GM21576 (cell line): ENCODE measurements at regions not wholly inside any gene's neighbourhood (a gene's known extent, or its start where the extent isn't known, plus 50 kb on each side); places are given as distances from the start of the nearest gene placed in this dataset.

ENCODE experiments used
- ATAC-seq: cut with Tn5 transposase; IDR thresholded peaks from one replicate; pipeline ENCODE4 v1.9.1; 2021; ENCODE audit warnings: mild to moderate bottlenecking, moderate library complexity; ENCODE audit not compliant: unreplicated experiment

DNA sequence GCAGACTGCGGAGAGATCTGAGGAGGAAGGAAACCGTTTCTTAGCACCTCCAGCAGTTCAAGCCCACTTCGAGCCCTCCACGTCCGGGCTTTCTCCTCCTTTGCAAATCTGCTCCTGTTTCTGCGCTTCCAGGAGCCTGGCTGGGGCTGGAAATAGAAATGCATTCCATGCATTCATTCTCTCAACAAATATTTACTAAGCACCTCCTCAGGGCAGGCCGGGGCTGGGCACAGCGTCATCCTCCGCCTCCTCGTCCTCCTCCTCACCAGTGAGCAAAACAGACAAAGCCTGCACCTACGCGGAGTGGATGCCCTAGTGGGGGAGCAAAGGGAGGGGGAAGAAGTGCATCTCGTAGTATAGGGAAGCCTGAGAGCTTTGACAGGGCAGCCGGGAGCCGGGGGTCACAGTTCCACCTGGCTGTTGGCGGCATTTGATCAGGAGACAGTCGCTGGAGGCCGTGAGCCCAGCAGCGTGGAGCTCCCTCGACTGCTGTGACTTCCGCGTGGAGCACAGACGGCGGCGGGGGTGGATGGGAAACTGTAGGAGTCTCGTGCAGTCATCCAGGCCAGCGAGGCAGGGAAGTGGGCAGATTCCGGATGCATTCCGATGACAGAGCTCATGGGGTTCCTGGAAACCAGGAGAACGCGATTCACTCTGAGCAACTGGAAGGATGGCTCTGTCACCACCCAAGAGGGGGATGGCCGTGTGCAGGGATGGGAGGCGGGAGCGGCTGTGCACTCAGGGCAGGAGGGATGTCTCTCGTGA is 93.5 kb downstream of the SIK1 start:
- no peak for ATAC-seq

DNA sequence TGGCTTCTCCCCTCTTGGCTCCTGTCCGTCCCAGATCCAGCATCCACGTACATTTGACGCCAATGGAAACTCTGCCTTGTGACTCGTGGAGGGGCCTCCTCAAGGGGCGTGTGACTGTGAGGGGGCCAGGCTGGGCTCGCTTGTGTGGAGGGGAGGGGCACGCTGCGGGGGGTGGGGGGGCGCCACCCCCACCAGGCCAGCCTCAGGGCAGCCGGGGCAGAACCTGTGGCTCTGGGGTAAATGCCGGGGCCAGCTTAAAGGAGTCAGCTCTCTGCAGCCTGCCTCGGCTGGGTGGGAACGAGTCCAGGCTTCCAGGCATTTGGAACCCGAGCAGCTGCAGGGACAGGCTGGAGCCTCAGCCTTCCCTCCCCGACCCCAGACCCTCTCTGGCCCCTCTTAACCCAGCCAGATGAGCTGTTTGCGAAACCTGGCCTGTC is 94.1 kb downstream of the SIK1 start:
- ATAC-seq, result no peak

DNA sequence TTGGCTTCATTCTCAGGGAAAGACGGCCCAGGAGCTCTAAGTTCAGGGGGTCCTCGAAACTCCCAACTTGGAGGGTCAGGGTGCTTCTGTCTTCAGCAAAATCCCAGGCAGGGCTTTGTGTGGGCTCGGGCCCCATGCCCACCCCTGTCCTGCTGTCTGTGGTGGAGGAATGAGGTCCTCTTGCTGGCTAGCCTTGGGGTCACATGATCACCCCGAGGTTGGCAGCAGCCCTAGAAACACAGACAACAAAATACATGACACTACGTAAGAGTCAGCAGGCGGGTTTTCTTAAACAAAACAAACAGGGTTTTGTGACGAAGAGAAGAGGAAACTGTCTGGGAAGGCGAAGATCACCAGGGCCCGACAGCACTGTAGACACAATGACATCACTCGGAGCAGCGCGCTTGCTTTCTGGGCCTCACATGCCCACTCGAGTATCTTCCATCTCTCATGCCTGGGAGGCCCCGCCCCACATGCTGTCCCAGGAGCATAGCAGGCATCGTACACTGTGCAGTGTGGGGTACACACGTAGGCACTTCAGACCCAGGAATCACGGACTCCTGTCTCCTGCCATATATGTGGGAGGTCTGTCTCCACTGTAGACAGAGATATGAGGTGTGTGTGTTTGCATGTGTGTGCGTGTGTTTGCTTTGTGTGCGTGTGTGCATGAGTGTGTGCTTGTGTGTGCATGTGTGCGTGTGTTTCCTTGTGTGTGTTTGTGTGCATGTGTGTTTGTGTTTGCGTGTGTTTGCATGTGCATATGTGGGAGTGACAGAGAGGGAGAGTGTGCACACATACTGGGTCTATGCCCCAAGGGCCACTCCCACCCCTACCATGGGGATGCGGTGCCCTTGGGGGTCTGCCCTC is 94.7 kb downstream of the SIK1 start:
- ATAC-seq, result no peak

GRCh38 chr21:43331111-43331961 is 95.6 kb downstream of the SIK1 start:
- no peak for ATAC-seq

DNA sequence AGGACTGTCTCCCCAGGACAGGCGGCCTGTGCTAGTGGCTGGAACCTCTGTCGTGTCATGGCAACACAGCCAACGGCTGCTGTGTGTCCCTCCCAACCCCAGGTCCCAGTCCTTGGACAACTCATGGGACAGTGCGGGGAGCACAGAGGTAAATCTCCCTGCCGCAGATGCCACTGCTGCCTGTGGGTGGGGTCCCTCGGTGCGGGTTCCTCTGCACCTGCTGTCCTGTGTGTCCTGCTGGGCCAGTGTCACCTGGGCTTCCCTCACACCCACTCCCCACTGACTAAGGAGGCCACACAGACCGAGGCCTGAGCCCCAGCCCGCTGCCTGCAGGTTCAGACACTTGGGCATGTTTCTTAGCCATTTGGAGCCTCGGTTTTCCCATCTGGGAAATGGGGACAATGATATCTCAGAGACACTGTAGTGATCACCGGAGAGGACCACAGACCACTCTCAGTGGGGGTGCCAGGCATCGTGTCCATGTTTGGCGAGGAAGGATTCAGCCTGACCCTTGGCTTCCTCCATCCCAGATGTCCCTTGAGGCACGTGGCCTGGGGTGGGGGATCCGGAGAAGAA is 96.5 kb downstream of the SIK1 start:
- ATAC-seq, result no peak

DNA sequence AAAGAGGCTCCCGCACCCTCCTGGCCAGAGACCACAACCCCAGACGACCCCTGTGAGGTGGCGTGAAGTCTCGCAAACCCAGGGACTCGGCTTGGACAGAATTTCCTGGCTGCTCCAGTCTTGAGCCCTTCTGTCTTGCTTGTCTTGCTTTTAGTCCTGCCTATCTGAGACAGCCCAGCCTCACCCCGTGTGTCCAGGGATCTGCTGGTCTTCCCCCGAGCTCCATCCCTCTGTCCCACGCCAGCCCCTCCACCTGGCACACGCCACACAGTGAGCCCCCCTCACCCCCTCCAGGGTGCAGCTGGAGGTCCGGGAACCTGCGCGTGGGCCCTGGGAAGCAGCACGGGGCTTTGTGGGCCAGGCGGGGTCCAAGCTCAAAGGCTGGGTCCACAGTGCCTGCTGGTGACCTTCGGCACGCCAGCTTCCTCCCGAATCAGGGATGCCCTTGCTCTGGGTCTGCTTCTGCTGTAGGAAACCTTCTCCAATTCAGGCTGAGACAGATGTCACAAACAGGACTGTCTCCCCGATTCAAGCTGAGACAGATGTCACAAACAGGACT is 97.1 kb downstream of the SIK1 start:
- no peak for ATAC-seq

- ATAC-seq, result no peak
Observed at GRCh38 chr21:43328958-43329691, 97.8 kb downstream of the SIK1 start.

DNA sequence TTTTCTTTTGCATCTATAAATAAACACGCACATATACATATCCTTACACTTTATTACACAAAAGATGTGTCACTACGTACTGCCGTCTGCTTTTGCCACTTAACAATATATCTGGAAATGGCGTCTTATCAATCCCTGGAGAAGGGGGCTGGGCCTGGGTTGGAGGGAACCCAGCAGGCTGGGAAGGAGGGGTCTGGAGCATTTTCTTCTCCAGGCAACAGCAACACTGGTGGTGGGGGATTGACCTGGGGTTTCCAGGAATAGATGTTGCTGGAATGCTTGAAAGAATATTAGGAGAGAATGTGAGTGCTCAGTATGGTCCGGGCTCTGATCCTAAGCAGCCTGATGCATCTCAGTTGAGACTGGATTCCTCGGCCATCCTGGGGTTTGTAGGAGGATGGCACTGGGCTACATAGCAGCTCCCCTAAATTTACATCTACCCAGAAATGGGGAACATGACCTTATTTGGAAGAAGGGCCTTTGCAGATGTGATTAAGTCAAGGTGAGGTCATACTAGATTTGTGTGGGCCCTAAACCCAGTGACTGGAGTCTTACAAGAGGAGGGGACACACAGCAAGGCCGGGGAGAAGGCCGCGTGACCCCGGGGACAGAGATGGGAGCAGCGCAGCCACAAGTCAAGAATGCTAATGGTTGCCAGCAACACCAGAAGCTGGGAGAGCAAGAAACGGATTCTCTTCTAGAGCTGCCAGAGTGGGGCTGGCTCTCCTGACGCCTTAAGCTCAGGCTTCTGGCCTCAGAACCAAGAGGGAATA is 98.6 kb downstream of the SIK1 start:
- no peak for ATAC-seq

- ATAC-seq, result no peak
Observed at GRCh38 chr21:43325968-43326715, 100.8 kb downstream of the SIK1 start.

GRCh38 chr21:43325036-43325435 is 101.9 kb downstream of the SIK1 start:
- no peak for ATAC-seq

- ATAC-seq, result no peak
Observed at GRCh38 chr21:43324596-43324995, 102.3 kb downstream of the SIK1 start.

- ATAC-seq, result no peak
Observed at GRCh38 chr21:43323244-43324005, 103.5 kb downstream of the SIK1 start.

DNA sequence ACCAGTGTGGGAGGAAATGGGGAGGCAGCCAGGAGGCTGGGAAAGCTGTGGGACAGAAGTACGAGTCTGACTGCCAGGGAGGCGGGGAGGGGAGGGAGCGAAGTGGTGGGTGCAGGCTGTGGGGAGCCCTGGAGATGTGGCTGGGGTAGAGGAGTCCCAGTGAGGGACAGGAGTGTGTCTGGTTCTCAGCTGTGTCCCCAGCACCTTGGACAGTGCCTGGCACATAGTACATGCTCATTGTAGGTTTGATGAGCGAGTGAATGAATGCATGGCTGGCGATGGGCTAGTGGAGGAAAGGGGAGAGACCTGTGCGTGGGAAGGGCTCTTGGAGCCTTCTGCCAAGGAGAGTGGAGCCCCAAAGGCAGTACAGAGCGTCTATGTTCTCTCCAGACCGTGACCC is 104.1 kb downstream of the SIK1 start:
- ATAC-seq, result no peak

DNA sequence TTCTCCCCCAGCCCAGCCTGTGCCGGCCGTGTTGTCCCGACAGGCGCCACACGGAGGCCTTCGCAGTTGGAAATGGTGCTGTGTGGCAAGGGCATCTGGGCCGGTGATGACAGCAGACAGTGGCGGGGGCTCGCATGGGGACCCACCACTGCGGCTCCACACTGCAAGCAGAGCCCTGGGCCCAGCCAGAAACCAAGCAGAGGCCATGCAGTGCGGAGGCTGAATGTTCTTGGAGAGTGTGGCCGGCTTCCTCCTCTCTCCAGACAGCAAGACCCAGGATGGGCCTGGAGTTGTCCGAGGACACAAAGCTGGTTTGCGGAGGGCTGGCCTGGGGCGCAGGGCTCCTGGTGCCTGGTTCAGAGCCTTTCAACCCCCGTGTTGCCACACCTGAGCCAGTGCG is 104.6 kb downstream of the SIK1 start:
- ATAC-seq, result no peak

DNA sequence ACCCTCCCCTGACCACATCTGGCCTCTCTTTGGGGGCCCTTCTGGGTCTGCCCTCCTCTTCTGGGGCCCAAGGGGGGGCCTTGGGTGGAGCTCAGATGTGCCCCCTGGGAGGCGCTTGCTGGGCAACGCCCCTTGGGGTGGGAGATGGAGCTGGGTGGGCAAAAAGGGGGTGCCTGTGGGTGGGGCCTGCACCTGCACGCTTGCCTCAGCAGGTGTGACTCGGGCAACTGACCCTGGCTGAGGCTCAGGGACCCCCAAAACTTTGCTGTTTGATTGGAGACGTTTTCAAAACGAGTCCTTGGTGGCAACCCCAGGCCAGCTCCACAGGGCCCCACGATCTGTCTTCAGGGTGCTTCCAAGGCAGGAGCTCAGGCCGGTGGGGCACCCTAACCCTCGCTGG is 105.3 kb downstream of the SIK1 start:
- ATAC-seq, result no peak

GRCh38 chr21:43321111-43321510 is 105.8 kb downstream of the SIK1 start:
- no peak for ATAC-seq

DNA sequence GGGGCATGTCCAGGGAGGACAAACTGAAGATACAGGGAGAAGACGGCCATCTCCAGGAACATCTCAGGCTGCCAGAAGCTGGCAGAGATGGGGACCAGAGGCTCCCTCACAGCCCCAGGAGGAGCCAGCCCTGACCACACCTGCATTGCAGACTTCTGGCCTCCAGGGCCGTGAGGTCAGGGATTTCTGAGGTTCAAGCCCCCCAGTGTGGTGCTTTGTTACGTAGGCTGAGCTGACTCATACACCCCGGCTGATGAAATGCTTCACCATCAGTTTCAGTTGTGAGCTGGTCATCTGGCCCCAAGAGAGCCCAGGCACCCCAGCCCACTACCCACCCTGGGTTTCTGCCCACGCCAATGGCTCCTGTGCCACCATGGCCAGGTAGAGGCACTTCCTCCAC is 106.4 kb downstream of the SIK1 start:
- no peak for ATAC-seq
